OCI-LY1 (cell line): ENCODE measurements at regions not wholly inside any gene's neighbourhood (a gene's known extent, or its start where the extent isn't known, plus 50 kb on each side); places are given as distances from the start of the nearest gene placed in this dataset.

Source experiments
- H2AFZ ChIP-seq: fragments of 200-600 bp; sonication (generic), shearing (Covaris generic); 2 replicates; pipeline ENCODE4 v1.6.0; 2014; ENCODE audit warnings: antibody characterized with exemption, mild to moderate bottlenecking, low read length
- H3F3A ChIP-seq: fragments of 200-600 bp; sonication (generic), shearing (Covaris generic); 2 replicates; pipeline ENCODE4 v1.6.0; 2014; ENCODE audit warnings: mild to moderate bottlenecking, antibody characterized with exemption, low read length, moderate library complexity; ENCODE audit not compliant: insufficient read depth
- H3K27ac ChIP-seq: fragments of 200-600 bp; sonication (generic); 2 replicates; pipeline ENCODE4 v1.5.1; 2014; ENCODE audit warnings: low read length, mixed run types, mild to moderate bottlenecking, low read depth; ENCODE audit not compliant: poor library complexity, severe bottlenecking
- H3K27me3 ChIP-seq: fragments of 200-600 bp; sonication (generic); 2 replicates; pipeline ENCODE4 v1.6.0; 2014; ENCODE audit warnings: antibody characterized with exemption, mild to moderate bottlenecking, low read length, moderate library complexity; ENCODE audit not compliant: insufficient read depth
- H3K36me3 ChIP-seq: fragments of 200-600 bp; sonication (generic); 2 replicates; pipeline ENCODE4 v1.6.1; 2014; ENCODE audit warnings: mild to moderate bottlenecking, antibody characterized with exemption, low read length, moderate library complexity, mixed read lengths; ENCODE audit not compliant: insufficient read depth
- H3K4me1 ChIP-seq: fragments of 200-600 bp; sonication (generic); 2 replicates; pipeline ENCODE4 v1.5.1; 2014; ENCODE audit warnings: mild to moderate bottlenecking, low read length, moderate library complexity; ENCODE audit not compliant: insufficient read depth, severe bottlenecking
- H3K4me2 ChIP-seq: fragments of 200-600 bp; sonication (generic), shearing (Covaris generic); 2 replicates; pipeline ENCODE4 v1.6.1; 2014; ENCODE audit warnings: low read length
- H3K4me3 ChIP-seq: fragments of 200-600 bp; sonication (generic); 2 replicates; pipeline ENCODE4 v1.5.1; 2014; ENCODE audit warnings: low read length, low read depth, mild to moderate bottlenecking, mixed read lengths; ENCODE audit not compliant: poor library complexity, severe bottlenecking
- H3K79me2 ChIP-seq: fragments of 200-600 bp; shearing (Covaris generic); 2 replicates; pipeline ENCODE4 v1.6.1; 2016; ENCODE audit warnings: mixed run types, low read length, mixed read lengths; ENCODE audit not compliant: insufficient read depth
- H3K9ac ChIP-seq: fragments of 200-600 bp; sonication (generic), shearing (Covaris generic); 2 replicates; pipeline ENCODE4 v1.6.1; 2014; ENCODE audit warnings: mild to moderate bottlenecking, low read length, mixed read lengths
- H3K9me2 ChIP-seq: fragments of 200-600 bp; sonication (generic), shearing (Covaris generic); 2 replicates; pipeline ENCODE4 v1.6.1; 2014; ENCODE audit warnings: low read depth, mild to moderate bottlenecking, low read length, mixed read lengths
- H3K9me3 ChIP-seq: fragments of 200-600 bp; shearing (Covaris generic); 2 replicates; pipeline ENCODE4 v1.6.1; 2014; ENCODE audit warnings: low read length, mixed read lengths
- H4K20me1 ChIP-seq: fragments of 200-600 bp; sonication (generic), shearing (Covaris generic); 2 replicates; pipeline ENCODE4 v1.6.0; 2016; ENCODE audit warnings: mild to moderate bottlenecking, low read length; ENCODE audit not compliant: insufficient read depth
- CTCF ChIP-seq: fragments of 200-600 bp; sonication (generic), shearing (Covaris generic); IDR thresholded peaks from 2 replicates; pipeline ENCODE4 v1.5.1; 2017; ENCODE audit warnings: mild to moderate bottlenecking, antibody characterized with exemption, low read length, moderate library complexity, mixed read lengths
- EZH2 ChIP-seq: fragments of 200-600 bp; sonication (generic), shearing (Covaris generic); IDR thresholded peaks from 2 replicates; pipeline ENCODE4 v1.8.0; 2017; ENCODE audit warnings: borderline replicate concordance, mixed run types, mild to moderate bottlenecking, antibody characterized with exemption, low read length, moderate library complexity, mixed read lengths

- H3K4me1 ChIP-seq, result no peaks in the 10 kb centered on the region
- no peaks in the 10 kb centered on the region; the same call in 1 of the 2 replicates for H3K27me3 ChIP-seq
- no peak overlapping the region for H3K9ac ChIP-seq
- no peaks in the 10 kb centered on the region for H3K9me2 ChIP-seq
- H3K79me2 ChIP-seq, result no peaks in the 10 kb centered on the region
- H3K9me3 ChIP-seq, result no peaks in the 10 kb centered on the region
- H2AFZ ChIP-seq, result no peak overlapping the region
- H3K4me3 ChIP-seq, result no peak overlapping the region
- H3K27ac ChIP-seq, result no peak overlapping the region
- TF ChIP-seq CTCF (no peak), EZH2 (no peak)
- no peaks in the 10 kb centered on the region for H3K36me3 ChIP-seq
- H4K20me1 ChIP-seq, result no peaks in the 10 kb centered on the region
- H3K4me2 ChIP-seq, result no peak overlapping the region
- H3F3A ChIP-seq, result no peaks in the 10 kb centered on the region
Measured at GRCh38 chr20:60895363-60896079, 356.5 kb upstream of the CDH4 start.

- Histone ChIP-seq H3K4me1 (no peaks in the 10 kb centered on the region), H3K27ac (no peak overlapping the region), H3K4me3 (no peak overlapping the region), H3K9me3 (no peaks in the 10 kb centered on the region), H2AFZ (no peak overlapping the region), H3K9ac (no peak overlapping the region), H3F3A (no peaks in the 10 kb centered on the region), H3K36me3 (no peaks in the 10 kb centered on the region), H3K4me2 (no peak overlapping the region), H3K9me2 (no peaks in the 10 kb centered on the region), H3K27me3 (no peaks in the 10 kb centered on the region; the same call in 1 of the 2 replicates), H4K20me1 (no peaks in the 10 kb centered on the region), H3K79me2 (no peaks in the 10 kb centered on the region)
- no peak for TF ChIP-seq CTCF
- TF ChIP-seq EZH2, result no peak
Measured at GRCh38 chr20:60897976-60898375, 354.1 kb upstream of the CDH4 start.

GRCh38 chr20:60899320-60899719 lies 352.7 kb upstream of the CDH4 start:
- H3K9ac ChIP-seq, result no peak overlapping the region
- no peaks in the 10 kb centered on the region for H3F3A ChIP-seq
- H3K4me3 ChIP-seq, result no peak overlapping the region
- H3K9me2 ChIP-seq, result no peaks in the 10 kb centered on the region
- no peaks in the 10 kb centered on the region for H4K20me1 ChIP-seq
- H3K9me3 ChIP-seq, result no peaks in the 10 kb centered on the region
- H3K27ac ChIP-seq, result no peak overlapping the region
- no peaks in the 10 kb centered on the region; the same call in 1 of the 2 replicates for H3K27me3 ChIP-seq
- TF ChIP-seq CTCF, result no peak
- no peak for TF ChIP-seq EZH2
- H3K36me3 ChIP-seq, result no peaks in the 10 kb centered on the region
- no peak overlapping the region for H3K4me2 ChIP-seq
- no peaks in the 10 kb centered on the region for H3K79me2 ChIP-seq
- no peaks in the 10 kb centered on the region for H3K4me1 ChIP-seq
- no peak overlapping the region for H2AFZ ChIP-seq
